ENCODE measurements at regions not wholly inside any gene's neighbourhood (a gene's known extent, or its start where the extent isn't known, plus 50 kb on each side); places are given as distances from the start of the nearest gene placed in this dataset.

- H3K27ac Mint-ChIP-seq: peak overlapping the region in 6 of 7 donors; percentile 42 to 94 (median 91)
- H3K36me3 Mint-ChIP-seq: no peaks in the 10 kb centered on the region
- Histone ChIP-seq H3K27ac (ENCODE audit: low read depth, low read length) (no peak overlapping the region), H3K4me1 (ENCODE audit: insufficient read depth, low read length) (peaks cover 13% of the 10 kb centered on the region), H3K36me3 (ENCODE audit: insufficient read depth, low read length) (no peaks in the 10 kb centered on the region), H3K27me3 (ENCODE audit: insufficient read depth, low read length) (no peaks in the 10 kb centered on the region), H3K4me3 (ENCODE audit: low read length in 2 of 2) (no peak overlapping the region), H3K9me3 (ENCODE audit: control insufficient read depth in 1 of 2, low read length in 2 of 2) (no peaks in the 10 kb centered on the region)
- no peaks in the 10 kb centered on the region for H3K9me3 Mint-ChIP-seq
- intact Hi-C loops (cut with micrococcal nuclease): loop anchor here (1.0 to 5.0 kb wide), 8 partner anchors 163 to 584 kb away; no protein-coding TSS in a partner anchor
- no peak for DNase-seq
- ChIA-PET POLR2A (ENCODE audit: partially characterized antibody) (interaction anchor here (0.8 to 3.0 kb wide), 7 partner anchors 211 to 521 kb away, joined by 3 to 17 read pairs (median 5); no protein-coding TSS in a partner anchor), CTCF (ENCODE audit: partially characterized antibody) (interaction anchor here (0.5 to 8.6 kb wide), 49 partner anchors 9 to 969 kb away, joined by 3 to 280 read pairs (median 4); no protein-coding TSS in a partner anchor)
- H3K4me1 Mint-ChIP-seq: peaks cover 9 to 29% (median 14%) of the 10 kb centered on the region in 4 donors
- H3K4me3 Mint-ChIP-seq: peak overlapping the region in 2 of 8 donors; percentile 0 to 27
- peaks cover 7 to 10% of the 10 kb centered on the region in 2 donors for H3K27me3 Mint-ChIP-seq
These were observed 168.7 kb upstream of the NCK2 start for GRCh38 chr2:105576050-105576439.

DNA sequence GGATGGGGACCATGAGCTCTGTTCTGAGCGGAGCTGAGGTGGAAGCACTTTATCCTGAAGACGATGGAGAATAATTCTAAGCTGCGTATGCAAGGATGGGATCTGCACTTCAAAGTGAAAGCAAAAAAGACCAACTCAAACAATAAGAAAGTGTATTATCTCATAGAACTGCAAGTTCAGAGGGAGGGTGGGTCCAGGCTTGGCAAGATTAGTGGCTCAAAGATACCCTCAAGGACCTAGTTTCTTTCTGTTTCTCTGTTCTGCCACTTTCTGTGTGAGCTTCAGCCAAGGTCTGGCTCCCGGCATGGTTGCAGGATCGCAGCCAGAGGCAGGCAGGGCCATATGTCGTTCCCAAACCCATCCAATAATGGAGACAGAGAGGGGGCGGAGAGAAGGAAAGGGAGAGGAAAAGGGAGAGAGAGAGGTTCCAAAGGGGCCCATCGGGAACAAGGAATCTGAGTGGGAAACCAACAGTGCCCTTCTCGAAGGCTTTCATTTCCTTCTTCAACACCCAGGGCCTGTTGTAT is 169.2 kb upstream of the NCK2 start:
- Histone ChIP-seq H3K36me3 (ENCODE audit: insufficient read depth, low read length) (no peaks in the 10 kb centered on the region), H3K4me3 (ENCODE audit: low read length in 2 of 2) (no peak overlapping the region), H3K4me1 (ENCODE audit: insufficient read depth, low read length) (peaks cover 13% of the 10 kb centered on the region), H3K27ac (ENCODE audit: low read depth, low read length) (no peak overlapping the region), H3K9me3 (ENCODE audit: control insufficient read depth in 1 of 2, low read length in 2 of 2) (no peaks in the 10 kb centered on the region), H3K27me3 (ENCODE audit: insufficient read depth, low read length) (no peaks in the 10 kb centered on the region)
- DNase-seq: no peak
- ChIA-PET POLR2A (ENCODE audit: partially characterized antibody) (interaction anchor here (0.8 to 2.7 kb wide), 3 partner anchors 212 to 520 kb away, joined by 3 to 10 read pairs (median 5); no protein-coding TSS in a partner anchor), CTCF (ENCODE audit: partially characterized antibody) (interaction anchor here (0.9 to 8.6 kb wide), 12 partner anchors 13 to 520 kb away, joined by 3 to 280 read pairs (median 4); no protein-coding TSS in a partner anchor)
- Mint-ChIP-seq H3K36me3 (no peaks in the 10 kb centered on the region), H3K27me3 (peaks cover 9 to 12% of the 10 kb centered on the region in 2 donors), H3K9me3 (no peaks in the 10 kb centered on the region), H3K4me1 (peaks cover 9 to 29% (median 14%) of the 10 kb centered on the region in 4 donors), H3K27ac (peak overlapping the region in 5 of 7 donors; percentile 4 to 80 (median 52)), H3K4me3 (no peak overlapping the region)
- intact Hi-C loops (cut with micrococcal nuclease): loop anchor here (1.0 to 5.0 kb wide), 9 partner anchors 163 to 967 kb away; no protein-coding TSS in a partner anchor

DNA sequence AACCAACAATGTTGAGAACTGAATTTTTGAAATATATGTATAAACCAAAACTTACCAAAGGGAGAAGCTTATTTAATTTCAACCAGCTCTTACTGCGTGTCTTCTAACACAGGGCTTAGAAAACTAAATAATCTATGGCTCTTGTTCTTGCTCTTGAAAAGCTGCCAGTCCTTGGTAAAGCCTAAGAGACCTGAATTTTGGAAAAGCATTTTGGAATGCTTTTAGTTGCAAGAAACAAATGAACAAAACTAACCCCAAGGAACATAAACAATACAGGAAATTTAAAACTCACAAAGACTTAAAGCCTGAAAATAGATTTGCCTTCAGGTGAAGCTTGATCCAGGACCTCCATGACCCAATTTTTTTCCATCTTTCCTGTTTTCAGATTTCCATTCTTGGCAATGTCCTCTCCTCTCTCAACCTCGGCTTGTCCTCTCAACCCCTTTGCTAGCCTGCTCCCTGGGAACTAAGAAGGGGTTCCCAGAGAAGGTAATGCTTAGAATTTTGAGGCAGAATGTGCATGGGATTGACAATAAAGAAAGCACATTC is 169.8 kb upstream of the NCK2 start:
- no peak overlapping the region for H3K27ac ChIP-seq (ENCODE audit: low read depth, low read length)
- H3K9me3 Mint-ChIP-seq: no peaks in the 10 kb centered on the region
- no peaks in the 10 kb centered on the region for H3K9me3 ChIP-seq (ENCODE audit: control insufficient read depth in 1 of 2, low read length in 2 of 2)
- H3K27me3 Mint-ChIP-seq: peaks cover 12 to 16% of the 10 kb centered on the region in 2 donors
- DNase-seq: no peak
- H3K27ac Mint-ChIP-seq: peak overlapping the region in 5 of 7 donors; percentile 15 to 52 (median 47)
- H3K4me1 ChIP-seq (ENCODE audit: insufficient read depth, low read length): peaks cover 13% of the 10 kb centered on the region
- H3K36me3 Mint-ChIP-seq: no peaks in the 10 kb centered on the region
- ChIA-PET CTCF (ENCODE audit: partially characterized antibody) (interaction anchor here (0.9 to 8.6 kb wide), 16 partner anchors 8 to 520 kb away, joined by 3 to 280 read pairs (median 3); no protein-coding TSS in a partner anchor), POLR2A (ENCODE audit: partially characterized antibody) (interaction anchor here (0.8 to 2.7 kb wide), 2 partner anchors 213 to 215 kb away, joined by 3 to 10 read pairs; no protein-coding TSS in a partner anchor)
- intact Hi-C loops (cut with micrococcal nuclease): loop anchor here (1.0 to 5.0 kb wide), 2 partner anchors 312 to 967 kb away; no protein-coding TSS in a partner anchor
- H3K27me3 ChIP-seq (ENCODE audit: insufficient read depth, low read length): no peaks in the 10 kb centered on the region
- no peaks in the 10 kb centered on the region for H3K36me3 ChIP-seq (ENCODE audit: insufficient read depth, low read length)
- H3K4me3 ChIP-seq (ENCODE audit: low read length in 2 of 2): no peak overlapping the region
- H3K4me3 Mint-ChIP-seq: no peak overlapping the region
- peaks cover 9 to 29% (median 14%) of the 10 kb centered on the region in 4 donors for H3K4me1 Mint-ChIP-seq

DNA sequence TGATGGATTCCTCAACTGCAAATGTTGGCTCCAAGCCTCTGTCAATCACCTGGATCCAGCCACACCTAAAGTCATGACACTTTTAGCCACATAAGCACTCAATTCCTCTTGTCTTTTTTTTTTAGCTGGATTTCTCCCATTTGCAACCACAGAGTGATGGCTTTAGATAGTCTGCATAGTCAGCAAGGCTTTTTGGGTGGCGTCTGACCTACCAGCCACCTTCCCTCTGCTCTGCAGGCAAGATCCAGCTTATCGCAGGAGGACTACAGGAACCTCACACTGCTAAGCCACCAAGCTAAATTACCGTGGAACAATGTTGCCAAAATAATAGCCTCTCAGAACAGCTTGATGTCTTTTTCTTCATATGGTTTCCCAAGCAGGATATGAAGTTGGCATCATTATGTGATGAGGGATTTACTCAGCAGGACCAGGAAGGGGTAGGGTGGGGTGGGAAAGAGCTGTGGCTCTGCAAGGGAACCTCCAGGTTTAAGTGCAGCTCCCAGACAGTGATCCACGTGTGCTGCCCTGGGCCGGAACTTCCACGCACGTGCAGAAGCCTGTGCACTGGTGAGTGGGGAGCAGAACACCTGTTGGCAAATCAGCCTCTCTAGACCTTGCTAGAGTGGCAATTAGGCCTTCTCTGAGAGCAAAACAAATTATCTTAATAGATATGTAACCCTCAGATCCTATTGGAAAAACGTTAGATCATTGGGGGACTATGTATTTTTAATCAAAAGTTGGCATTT is 170.6 kb upstream of the NCK2 start:
- peaks cover 9 to 29% (median 14%) of the 10 kb centered on the region in 4 donors for H3K4me1 Mint-ChIP-seq
- peaks cover 12 to 15% of the 10 kb centered on the region in 2 donors for H3K27me3 Mint-ChIP-seq
- H3K36me3 Mint-ChIP-seq: no peaks in the 10 kb centered on the region
- DNase-seq: no peak
- H3K4me3 Mint-ChIP-seq: peak overlapping the region in 1 of 8 donors; percentile 16
- peak overlapping the region in 3 of 7 donors; percentile 16 to 53 (median 47) for H3K27ac Mint-ChIP-seq
- Histone ChIP-seq H3K4me1 (ENCODE audit: insufficient read depth, low read length) (peaks cover 13% of the 10 kb centered on the region), H3K9me3 (ENCODE audit: control insufficient read depth in 1 of 2, low read length in 2 of 2) (no peaks in the 10 kb centered on the region), H3K27ac (ENCODE audit: low read depth, low read length) (no peak overlapping the region), H3K36me3 (ENCODE audit: insufficient read depth, low read length) (no peaks in the 10 kb centered on the region), H3K4me3 (ENCODE audit: low read length in 2 of 2) (no peak overlapping the region), H3K27me3 (ENCODE audit: insufficient read depth, low read length) (no peaks in the 10 kb centered on the region)
- intact Hi-C loops (cut with micrococcal nuclease): no loop called here
- no peaks in the 10 kb centered on the region for H3K9me3 Mint-ChIP-seq
- ChIA-PET POLR2A (ENCODE audit: partially characterized antibody) (interaction anchor here (2.7 kb wide), 1 partner anchor 214 kb away, joined by 10 read pairs; no protein-coding TSS in a partner anchor), CTCF (ENCODE audit: partially characterized antibody) (interaction anchor here (0.7 to 8.6 kb wide), 20 partner anchors 9 to 1008 kb away, joined by 3 to 280 read pairs (median 3); no protein-coding TSS in a partner anchor)

GRCh38 chr2:105573490-105573889 is 171.2 kb upstream of the NCK2 start:
- H3K4me1 Mint-ChIP-seq: peaks cover 9 to 29% (median 14%) of the 10 kb centered on the region in 4 donors
- no peaks in the 10 kb centered on the region for H3K9me3 Mint-ChIP-seq
- peaks cover 12 to 15% of the 10 kb centered on the region in 2 donors for H3K27me3 Mint-ChIP-seq
- DNase-seq: no peak
- peak overlapping the region in 7 of 8 donors; percentile 9 to 63 (median 27) for H3K4me3 Mint-ChIP-seq
- ChIA-PET CTCF (ENCODE audit: partially characterized antibody) (interaction anchor here (0.7 to 8.6 kb wide), 13 partner anchors 9 to 1009 kb away, joined by 3 to 280 read pairs (median 3); no protein-coding TSS in a partner anchor), POLR2A (ENCODE audit: partially characterized antibody) (interaction anchor here (2.7 kb wide), 1 partner anchor 214 kb away, joined by 10 read pairs; no protein-coding TSS in a partner anchor)
- no peaks in the 10 kb centered on the region for H3K36me3 Mint-ChIP-seq
- H3K27ac Mint-ChIP-seq: peak overlapping the region in 1 of 7 donors; percentile 53
- H3K36me3 ChIP-seq (ENCODE audit: insufficient read depth, low read length): no peaks in the 10 kb centered on the region
- H3K4me3 ChIP-seq (ENCODE audit: low read length in 2 of 2): no peak overlapping the region
- H3K9me3 ChIP-seq (ENCODE audit: control insufficient read depth in 1 of 2, low read length in 2 of 2): no peaks in the 10 kb centered on the region
- H3K4me1 ChIP-seq (ENCODE audit: insufficient read depth, low read length): peaks cover 13% of the 10 kb centered on the region
- H3K27ac ChIP-seq (ENCODE audit: low read depth, low read length): no peak overlapping the region
- no peaks in the 10 kb centered on the region for H3K27me3 ChIP-seq (ENCODE audit: insufficient read depth, low read length)
- intact Hi-C loops (cut with micrococcal nuclease): no loop called here

DNA sequence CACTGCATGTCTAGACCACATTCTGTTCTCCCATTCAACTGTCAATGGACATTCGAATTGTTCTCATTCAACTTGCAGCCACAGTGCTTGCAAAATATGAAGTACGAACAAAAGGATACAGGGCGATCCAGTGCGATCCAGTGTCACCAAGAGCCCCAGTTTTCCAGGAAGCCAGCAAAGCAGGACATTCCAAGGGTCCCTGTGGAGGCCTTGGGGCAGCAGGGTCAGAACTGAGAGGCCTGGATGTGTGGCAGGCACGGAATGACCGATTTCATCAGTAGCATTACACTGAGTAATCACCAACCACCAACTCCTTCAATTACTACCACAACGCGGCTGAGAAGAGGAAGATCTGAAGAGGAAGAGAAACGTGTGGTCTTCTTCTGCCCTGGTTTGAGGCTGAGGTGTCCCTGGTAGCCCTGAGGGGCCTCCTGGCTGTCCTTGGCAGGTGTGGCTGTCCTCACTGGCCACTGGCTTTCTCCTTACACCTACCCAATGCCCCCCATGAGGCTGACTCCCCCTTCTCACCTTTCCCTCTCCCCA is 172.7 kb upstream of the FHL2 start:
- Mint-ChIP-seq H3K27ac (peak overlapping the region in 1 of 7 donors; percentile 30), H3K4me1 (peaks cover 8 to 24% (median 11%) of the 10 kb centered on the region in 4 donors), H3K27me3 (peaks cover 14 to 15% of the 10 kb centered on the region in 2 donors), H3K9me3 (no peaks in the 10 kb centered on the region), H3K4me3 (no peak overlapping the region), H3K36me3 (no peaks in the 10 kb centered on the region)
- ChIA-PET CTCF (ENCODE audit: partially characterized antibody) (no interaction called here), POLR2A (ENCODE audit: partially characterized antibody) (no interaction called here)
- Histone ChIP-seq H3K27me3 (ENCODE audit: insufficient read depth, low read length) (no peaks in the 10 kb centered on the region), H3K4me1 (ENCODE audit: insufficient read depth, low read length) (peaks cover 9% of the 10 kb centered on the region), H3K27ac (ENCODE audit: low read depth, low read length) (no peak overlapping the region), H3K9me3 (ENCODE audit: control insufficient read depth in 1 of 2, low read length in 2 of 2) (no peaks in the 10 kb centered on the region), H3K36me3 (ENCODE audit: insufficient read depth, low read length) (no peaks in the 10 kb centered on the region), H3K4me3 (ENCODE audit: low read length in 2 of 2) (no peak overlapping the region)
- DNase-seq: no peak
- intact Hi-C loops (cut with micrococcal nuclease): no loop called here

Measured in CD4-positive, alpha-beta memory T cell (primary cell).